NCI-H82 treated with DMSO at 0.1 percent for 48 hours (cell line): ENCODE measurements at regions not wholly inside any gene's neighbourhood (a gene's known extent, or its start where the extent isn't known, plus 50 kb on each side); places are given as distances from the start of the nearest gene placed in this dataset.

ENCODE experiments used
- DNase-seq: peaks from one replicate; lab custom pipeline; 2025; ENCODE audit not compliant: unreplicated experiment; lab: John Stamatoyannopoulos, UW

DNA sequence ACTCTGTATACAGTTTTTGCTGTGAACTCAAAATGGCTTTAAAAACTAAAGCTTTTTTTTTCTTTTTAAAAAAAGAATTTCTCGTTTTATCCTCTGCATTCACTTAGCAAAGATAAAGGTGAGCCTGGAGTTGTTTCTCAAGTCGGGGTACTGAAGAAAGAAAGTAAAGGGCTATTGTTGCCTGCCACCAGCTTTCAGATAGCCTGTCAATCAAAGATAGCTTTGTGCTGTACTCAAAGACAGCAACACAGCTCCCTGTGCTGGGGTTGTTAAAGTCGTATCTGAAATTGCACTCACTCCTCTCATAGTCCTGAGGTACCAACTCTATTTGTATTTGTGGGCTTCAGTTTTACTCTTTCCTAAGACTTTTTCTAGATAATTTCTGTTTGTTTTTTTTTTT lies 710.1 kb upstream of the ID4 start:
- DNase-seq, result no peak

DNA sequence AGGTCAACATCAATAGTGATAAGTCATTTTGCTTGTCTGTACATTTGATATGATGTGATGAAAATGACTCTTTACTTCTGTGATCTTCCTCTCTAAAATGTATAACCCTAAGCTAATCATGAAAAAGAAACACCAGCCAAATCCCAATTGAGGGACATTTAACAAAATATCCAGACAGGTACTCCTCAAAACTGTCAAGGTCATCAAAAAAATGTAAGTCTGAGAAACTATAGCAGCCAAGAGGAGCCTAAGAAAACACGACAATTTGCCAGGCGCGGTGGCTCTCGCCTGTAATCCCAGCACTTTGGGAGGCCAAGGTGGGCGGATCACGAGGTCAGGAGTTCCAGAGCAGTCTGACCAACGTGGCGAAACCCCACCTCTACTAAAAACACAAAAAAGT lies 708.5 kb upstream of the ID4 start:
- DNase-seq, result no peak

DNA sequence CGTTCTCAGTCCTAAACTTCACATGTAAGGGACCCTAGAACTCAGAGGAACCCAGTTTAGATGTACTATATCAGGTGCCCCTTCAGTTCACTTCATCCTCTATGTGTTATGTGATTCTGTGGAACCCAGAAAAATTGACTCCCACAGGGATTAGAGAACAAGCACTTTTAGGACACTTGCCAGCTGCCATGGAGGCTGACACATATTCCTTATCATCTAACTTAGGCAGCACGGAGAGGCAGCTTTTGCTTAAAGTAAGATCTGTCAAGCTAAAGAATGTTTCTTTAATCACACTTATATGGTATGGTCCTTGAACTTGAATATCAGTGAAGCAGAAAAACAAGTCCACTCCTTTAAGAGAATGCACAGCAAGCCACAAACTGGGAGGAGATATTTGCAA lies 701.5 kb upstream of the ID4 start:
- DNase-seq, result no peak

DNA sequence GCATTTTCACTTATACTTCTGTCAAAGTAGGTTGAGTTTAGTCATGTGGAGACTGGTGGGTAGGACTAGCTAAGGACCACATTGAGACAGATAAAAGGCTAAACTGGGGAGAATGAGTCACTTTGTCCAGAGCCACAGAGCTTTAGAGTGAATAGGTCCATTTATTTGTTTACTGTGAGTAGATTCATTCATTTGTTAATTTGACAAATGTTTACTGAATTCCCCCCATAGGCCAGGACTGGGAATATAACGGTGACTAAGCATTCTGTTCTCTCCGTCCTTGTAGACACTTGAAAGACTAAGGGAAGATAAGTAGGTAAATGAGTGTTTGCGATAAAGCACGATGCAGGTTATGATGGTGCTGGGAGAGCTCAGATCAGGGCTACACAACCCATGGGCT lies 699.7 kb upstream of the ID4 start:
- no peak for DNase-seq

DNA sequence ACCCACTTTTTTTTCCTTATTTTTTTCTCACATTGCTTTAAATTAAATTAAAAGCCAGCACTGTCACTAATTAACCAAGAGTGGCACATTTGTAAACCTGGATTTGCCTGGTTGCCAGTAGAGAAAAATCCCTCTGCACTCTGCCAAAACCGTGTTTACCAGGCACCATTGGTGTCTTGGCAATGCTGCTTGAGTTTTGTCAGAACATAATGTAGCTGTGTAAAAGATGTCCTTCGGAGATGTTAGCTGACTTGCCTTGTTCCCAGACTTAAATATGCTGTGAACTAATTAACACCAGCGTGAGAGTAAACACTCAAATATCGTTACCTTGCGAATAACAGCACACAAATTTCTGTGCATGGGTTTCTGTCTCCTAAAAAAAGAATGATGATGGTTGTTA lies 694.9 kb upstream of the ID4 start:
- DNase-seq, result no peak

DNA sequence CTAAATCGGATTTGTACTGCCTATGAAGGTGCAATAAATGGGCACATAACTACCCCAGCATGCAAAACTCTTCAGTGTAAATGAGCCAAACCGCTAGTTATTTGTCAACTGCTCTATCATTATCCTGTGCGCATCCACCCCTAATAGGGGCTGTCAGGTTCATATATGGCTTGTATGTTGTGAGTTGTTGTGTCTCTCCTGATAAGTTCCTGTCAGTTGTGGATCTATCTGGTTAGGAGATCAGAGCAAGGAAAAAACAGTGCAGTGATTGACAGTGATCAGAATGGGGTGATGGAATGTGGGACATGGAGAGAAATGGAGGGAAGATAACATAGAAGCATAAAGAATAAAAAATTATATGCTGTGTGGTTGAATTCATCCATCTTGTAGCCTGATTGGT lies 686.9 kb upstream of the ID4 start:
- no peak for DNase-seq

DNA sequence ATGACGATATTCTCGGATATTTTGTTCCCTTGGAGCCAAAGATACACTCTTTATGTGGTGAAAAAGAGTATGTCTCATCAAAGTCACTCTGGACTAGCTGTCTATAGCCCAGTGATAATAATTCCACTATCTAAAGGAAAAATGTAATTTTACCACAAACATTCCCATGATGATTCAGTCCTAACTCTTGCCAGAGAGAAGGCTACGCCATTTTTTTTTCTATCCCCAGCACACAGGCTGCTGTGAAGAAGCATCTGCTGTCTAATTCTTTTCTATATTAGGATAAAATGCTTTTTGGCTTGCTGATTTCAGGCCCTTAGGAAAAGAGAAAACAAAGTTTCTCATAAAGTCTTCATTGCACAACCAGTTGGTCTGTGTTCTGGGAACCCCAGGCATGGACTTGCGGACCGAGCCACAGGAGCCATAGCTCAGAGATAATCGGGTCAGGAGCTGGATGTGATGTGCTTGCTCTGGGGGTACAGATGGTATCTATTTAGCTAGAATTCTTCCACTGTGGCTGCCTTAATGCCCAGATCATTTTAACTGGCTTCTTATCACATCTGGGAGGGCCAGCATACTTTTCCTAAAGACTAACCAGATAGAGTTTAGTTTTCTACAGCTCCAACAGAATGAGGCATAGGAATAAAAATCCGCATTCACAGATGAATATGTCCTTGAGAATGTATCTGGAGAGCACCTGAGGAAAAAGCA lies 683.7 kb upstream of the ID4 start:
- DNase-seq, result no peak

DNA sequence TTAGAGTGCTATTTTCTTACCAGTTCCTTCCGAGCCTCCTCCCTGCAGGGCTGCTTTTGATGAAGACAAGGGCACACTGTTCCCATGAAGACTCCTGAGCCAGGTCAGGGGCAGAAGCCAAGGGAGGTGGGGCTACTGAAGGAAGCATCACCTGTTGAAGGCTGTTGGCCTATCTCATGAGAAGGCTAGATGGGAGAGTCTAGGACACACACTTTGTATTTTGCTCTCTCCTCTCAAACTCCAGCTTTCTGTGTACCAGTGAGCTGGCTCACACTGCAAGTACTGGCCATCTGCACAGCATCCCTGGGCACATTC lies 683.2 kb upstream of the ID4 start:
- DNase-seq, result no peak

DNA sequence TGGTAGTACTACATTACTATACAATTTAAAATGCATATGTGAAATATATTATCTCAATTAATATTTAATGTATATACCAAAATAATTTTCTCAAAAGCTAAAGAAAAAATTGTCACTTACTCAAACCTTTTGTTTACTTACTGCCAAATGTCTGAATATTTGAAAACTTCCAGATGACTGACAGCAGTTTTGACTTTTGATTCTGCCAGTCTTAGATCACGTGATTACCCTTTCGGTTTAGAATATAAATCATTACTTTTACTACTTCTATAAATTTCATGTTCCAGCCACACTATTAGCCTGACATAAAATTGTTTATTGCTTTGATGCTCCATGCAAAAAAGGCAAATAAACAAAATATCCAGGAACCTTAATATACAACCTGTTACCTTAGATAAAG lies 680.7 kb upstream of the ID4 start:
- no peak for DNase-seq

DNA sequence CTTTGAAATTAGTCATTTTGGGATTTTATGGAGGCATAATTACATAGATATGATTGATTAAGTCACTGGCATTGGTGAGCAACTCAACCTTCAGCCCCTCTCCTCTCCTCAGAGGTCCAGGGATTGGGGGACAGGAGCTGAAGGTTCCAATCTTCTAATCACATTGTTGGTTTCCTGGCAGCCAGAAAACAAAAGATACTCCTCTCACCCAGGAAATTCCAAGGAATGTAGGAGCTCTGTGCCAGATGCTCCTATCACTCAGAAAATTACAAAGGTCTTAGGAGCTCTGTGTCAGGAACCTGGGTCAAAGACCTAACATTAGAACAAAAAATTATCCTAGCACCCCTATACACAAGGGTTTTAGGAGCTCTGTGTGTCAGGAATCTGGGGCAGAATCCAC lies 679.7 kb upstream of the ID4 start:
- no peak for DNase-seq

DNA sequence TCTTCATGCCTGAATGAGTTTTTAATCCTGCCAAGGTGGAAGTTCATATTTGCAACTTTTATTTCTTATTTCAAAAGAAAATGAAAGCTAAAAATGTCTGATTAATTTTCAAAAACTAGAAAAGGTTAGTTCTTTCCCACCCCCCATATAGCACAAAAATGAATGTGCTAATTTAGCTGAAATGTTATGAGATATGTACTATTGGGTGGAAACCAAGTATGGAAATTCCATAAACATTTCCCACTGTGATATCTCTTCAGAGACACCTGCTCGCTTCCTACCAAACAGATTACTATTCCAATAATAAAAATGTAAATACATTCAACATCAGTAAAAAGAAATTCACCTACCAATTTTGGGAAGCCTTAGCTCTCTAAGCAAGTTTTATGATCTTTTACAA lies 678.6 kb upstream of the ID4 start:
- DNase-seq, result no peak

DNA sequence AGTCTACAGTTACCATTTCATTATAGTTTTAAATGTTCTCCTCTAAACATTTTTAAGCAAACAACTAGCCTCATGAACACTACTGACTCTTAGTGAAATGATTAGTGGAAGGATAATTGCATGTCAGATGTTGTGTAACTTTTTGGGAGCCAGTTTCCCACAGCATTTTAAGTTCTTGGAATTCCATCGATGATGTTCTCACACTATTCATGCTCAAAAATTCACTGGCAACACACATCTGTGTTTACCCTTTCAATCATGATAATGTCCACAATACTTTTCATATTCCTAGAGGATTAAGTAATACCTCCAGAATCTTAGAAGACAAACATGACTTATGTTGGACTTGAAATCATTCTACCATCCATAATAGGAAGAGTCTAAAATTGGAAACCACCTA lies 678.1 kb upstream of the ID4 start:
- DNase-seq, result no peak

DNA sequence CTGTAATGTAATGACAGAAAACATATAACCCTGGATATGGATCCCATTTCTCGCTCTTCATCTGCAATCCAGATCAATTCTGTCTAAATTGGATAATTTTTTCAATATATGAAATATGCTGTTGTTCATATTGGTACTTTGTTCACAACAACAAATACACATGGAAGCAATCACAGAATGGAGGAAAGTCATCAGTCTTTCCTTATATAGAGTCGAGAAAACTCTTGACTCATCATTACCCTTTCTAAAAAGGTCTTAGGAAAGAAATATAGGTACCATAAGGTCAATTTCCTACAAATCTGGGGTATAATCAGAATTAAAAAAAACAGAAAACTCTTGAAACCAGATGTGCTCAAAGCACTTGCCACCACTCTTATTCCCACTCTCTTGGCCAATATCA lies 677.6 kb upstream of the ID4 start:
- DNase-seq, result no peak

DNA sequence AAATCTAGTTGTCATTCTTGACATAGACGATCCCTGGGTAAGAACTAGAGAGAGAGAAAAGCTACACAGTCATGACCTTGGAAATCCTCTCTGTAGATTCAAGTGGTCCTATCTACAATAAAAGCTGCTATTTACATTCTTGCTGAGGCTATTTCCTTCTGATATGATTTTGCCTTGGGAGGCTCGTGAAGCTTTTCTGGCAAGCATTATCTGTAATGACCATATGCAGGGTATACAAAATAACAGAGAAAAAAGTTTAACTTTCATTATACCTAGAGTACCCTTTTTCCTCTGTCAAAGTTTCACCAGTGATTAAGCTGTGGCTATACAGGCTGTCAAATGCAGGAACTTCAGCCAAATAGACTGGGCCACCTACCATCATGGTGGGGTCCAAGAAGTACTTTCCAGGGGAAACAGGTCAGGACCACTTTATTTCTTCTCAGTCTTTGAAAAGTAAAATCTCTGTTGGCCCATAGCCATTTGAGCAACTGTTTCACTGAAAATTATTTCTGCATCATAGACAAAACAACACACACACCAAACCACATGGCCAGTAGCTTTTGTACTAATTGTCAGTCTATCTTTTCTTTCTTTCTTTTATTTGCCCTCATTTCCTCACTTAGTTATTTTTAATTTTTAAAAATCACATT lies 677.0 kb upstream of the ID4 start:
- no peak for DNase-seq

DNA sequence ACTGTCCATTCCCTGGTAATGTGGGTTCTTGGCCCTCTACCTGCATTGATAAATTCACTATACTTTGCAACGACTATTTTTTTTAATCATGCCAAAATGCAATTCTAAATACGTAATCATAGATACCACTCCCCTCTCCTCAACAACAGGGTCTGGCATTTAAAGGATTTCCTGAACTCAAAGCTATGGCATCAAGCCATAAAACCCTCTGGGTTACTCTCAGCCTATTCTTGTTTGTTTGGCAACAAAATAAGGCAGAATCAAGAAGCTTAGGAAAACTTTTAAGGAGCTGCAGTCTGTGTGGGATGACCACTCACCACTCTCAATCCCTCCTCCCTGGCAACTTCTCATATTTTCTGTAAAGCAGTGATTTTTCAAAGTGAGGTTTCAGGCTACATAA lies 669.9 kb upstream of the ID4 start:
- DNase-seq, result no peak

DNA sequence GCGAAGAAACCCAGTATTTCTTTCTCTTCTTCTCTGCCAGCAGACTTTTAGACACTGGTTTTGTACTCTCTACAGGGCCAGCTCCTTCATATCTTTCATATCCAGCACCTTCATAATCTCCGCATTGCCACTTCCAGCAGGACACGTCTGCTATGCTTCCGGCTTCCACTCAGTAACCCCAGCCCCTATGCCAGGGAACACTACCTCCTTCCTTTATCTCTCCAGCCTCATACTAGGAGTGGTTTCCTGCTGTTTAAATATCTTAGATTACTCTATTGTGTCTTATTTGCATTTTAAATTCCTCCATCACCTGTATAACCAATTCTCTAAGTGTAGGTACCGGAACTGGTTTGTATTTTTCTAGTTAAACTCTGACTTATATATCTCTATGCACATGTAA lies 667.8 kb upstream of the ID4 start:
- DNase-seq, result no peak

DNA sequence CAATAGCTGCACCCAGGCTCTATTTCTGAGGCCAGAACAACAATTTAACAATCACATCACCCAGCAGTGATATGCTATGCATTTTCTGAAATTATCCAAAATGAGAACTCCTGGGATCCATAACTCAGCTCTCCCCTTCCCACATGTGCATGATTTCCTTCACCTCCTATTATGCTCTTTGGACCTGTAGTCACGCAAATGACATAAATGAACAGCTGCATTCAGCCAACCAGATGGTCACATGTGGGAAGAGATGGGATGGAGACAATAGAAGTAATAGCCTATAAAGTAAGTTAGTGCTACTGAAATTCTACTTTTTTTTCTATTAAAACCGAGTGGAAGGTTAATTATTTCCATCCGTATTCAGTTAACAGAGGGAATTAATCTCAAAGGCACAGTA lies 662.1 kb upstream of the ID4 start:
- no peak for DNase-seq

DNA sequence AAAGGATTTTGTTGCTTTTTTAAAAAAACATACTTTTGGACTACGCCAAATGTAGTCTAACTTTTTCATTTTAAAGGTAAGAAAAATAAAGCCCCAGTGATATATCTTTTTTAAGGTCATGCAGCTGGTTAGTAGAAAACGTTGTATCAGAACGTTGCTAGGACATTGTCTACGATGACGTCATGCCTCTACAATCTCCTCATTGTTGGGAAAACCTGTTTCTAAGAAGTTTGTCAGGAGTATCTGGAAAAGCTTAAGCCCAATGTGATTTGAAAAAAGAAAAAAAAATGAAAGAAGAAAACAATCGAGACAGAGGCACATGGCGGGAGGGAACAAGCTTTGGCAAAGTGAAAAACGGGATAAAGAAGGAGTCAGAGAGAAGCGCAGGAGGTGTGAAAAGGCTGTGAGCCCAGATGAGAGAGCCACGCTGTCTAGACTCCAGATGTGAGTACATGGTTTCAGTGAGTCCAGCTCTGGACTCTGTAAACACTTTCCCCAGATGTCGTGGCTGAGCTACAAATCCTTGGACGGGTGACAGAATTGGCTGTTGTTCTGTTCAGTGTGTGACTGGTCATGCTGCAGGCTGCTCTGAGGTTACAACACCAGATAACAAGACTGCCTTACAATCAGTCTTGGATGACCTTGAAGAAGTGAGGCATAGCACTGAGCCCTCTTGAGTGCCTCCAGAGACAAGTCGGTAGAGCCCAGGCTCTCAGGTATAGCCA lies 656.7 kb upstream of the ID4 start:
- no peak for DNase-seq

DNA sequence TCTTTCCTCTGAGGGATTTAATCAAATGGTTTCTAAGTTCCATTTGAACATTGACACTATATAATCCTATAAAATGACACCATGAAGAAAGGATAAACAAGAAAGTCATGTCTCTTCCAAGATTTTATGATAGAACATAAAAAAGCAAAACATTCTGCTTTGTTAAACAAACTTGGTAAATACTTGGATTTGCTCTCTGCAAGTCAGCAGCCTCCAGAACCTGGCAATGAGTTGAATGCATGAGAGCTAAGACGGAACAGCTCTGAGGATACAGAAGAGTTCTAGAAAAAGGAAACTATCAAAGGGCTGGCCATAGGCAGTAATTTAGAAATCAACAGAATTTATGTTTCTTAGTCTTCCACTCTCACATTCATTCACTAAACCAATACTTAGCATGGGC lies 656.0 kb upstream of the ID4 start:
- DNase-seq, result no peak

DNA sequence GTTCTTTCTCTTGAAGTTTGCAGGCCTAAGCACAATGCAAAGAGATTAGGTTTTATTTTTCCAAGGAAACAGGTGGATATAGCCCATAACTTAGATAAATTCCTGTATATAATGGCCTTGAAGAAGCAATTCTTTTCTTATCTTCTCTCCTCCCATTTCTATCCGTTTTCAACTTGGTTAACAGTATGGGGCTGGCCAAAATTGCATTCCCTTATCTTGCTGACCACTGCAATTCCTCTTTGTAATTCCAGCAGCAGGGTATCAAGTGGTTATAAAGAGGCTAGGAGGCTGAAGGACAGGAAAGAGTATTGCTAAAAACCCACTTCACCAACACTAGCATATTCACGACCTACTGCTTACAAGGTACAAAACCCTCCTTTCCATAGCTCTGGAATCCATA lies 643.5 kb upstream of the ID4 start:
- DNase-seq, result no peak

DNA sequence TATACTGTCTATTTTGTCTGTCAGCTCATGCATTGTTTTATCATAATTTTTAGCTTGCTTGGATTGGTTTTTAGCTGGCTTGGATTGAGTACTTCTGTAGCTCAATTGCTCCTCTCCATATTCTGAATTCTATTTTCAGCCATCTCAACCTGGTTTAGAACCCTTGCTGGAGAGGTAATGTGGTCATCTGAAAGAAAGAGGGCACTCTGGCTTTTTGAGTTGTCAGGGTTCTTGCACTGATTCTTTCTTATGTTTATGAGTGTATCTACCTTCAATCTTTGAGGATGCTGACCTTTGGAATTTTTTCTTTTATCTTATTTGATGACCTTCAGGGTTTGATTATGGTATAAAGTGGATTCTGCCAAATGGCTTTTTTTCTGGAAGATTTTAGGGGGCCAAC lies 632.7 kb upstream of the ID4 start:
- no peak for DNase-seq

DNA sequence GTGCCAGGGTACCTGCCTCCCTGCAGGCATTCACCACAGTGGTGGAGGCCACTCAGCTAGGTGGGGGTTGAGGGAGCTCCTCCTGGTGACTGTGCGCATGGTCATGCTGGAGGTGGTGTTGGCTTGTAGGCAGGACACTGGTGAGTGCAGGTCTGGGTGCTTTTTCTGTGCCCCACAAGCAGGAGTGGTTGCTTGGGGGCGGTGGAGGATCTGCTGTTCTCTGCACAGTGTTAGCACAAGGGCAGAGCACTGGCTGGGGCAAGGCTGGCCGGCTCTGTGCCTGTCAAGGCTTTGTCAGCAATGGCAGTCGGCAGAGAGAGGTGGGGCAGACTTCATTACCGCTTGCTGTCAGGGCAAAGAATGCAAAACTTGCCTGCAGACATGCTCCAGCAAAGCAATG lies 632.1 kb upstream of the ID4 start:
- no peak for DNase-seq

DNA sequence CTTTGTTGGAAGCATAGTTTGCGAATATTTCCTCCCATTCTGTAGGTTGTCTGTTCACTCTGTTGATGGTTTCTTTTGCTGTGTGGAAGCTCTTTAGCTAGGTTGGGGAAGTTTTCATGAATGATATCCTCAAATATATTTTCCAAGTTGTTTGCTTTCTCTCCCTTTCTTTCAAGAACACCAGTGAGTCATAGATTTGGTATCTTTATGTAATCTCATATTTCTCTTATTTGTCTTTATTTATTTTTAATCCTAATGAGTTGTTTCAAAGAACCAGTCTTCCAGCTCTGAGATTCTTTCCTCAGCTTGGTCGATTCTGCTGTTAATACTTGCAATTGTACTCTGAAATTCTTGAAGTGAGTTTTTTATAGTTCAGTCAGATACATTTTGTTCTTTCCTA lies 628.0 kb upstream of the ID4 start:
- no peak for DNase-seq
